NOMO-1 treated with DMSO at 0.1 percent for 48 hours (cell line): ENCODE measurements at regions not wholly inside any gene's neighbourhood (a gene's known extent, or its start where the extent isn't known, plus 50 kb on each side); places are given as distances from the start of the nearest gene placed in this dataset.

Source experiments
- DNase-seq: peaks from one replicate; lab custom pipeline; 2025; ENCODE audit not compliant: unreplicated experiment; lab: John Stamatoyannopoulos, UW

- no peak for DNase-seq
Observed at GRCh38 chr11:122451911-122452310, 203.6 kb upstream of the UBASH3B start.

- no peak for DNase-seq
Observed at GRCh38 chr11:122441666-122442035, 213.9 kb upstream of the UBASH3B start.

GRCh38 chr11:122440811-122441665 is 214.5 kb upstream of the UBASH3B start:
- DNase-seq = peak; percentile 24

GRCh38 chr11:122439866-122440810 is 215.4 kb upstream of the UBASH3B start:
- DNase-seq = peak; percentile 71

- DNase-seq = no peak
Observed at GRCh38 chr11:122436188-122436555, 219.3 kb upstream of the UBASH3B start.

GRCh38 chr11:122435540-122436187 is 219.9 kb upstream of the UBASH3B start:
- DNase-seq = no peak

GRCh38 chr11:122434786-122435185 is 220.7 kb upstream of the UBASH3B start:
- DNase-seq = no peak

- no peak for DNase-seq
Observed at GRCh38 chr11:122430490-122430889, 225.0 kb upstream of the UBASH3B start.

- DNase-seq = no peak
Observed at GRCh38 chr11:122426073-122426472, 229.4 kb upstream of the UBASH3B start.

GRCh38 chr11:122424636-122425035 is 230.9 kb upstream of the UBASH3B start:
- no peak for DNase-seq

- no peak for DNase-seq
Observed at GRCh38 chr11:122423886-122424285, 231.6 kb upstream of the UBASH3B start.

GRCh38 chr11:122423273-122423672 is 232.2 kb upstream of the UBASH3B start:
- DNase-seq = no peak

- DNase-seq = no peak
Observed at GRCh38 chr11:122422682-122423081, 232.8 kb upstream of the UBASH3B start.

GRCh38 chr11:122421702-122422101 is 233.8 kb upstream of the UBASH3B start:
- no peak for DNase-seq

- DNase-seq = no peak
Observed at GRCh38 chr11:122418032-122418431, 237.5 kb upstream of the UBASH3B start.

GRCh38 chr11:122414406-122415018 is 241.0 kb upstream of the UBASH3B start:
- DNase-seq = no peak

GRCh38 chr11:122413677-122414076 is 241.8 kb upstream of the UBASH3B start:
- no peak for DNase-seq

GRCh38 chr11:122412581-122412980 is 242.9 kb upstream of the UBASH3B start:
- DNase-seq = no peak

- DNase-seq = no peak
Observed at GRCh38 chr11:122406466-122406865, 249.1 kb upstream of the UBASH3B start.

GRCh38 chr11:122405547-122406341 is 249.8 kb upstream of the UBASH3B start:
- DNase-seq = no peak
